Astrocyte of the hippocampus (primary cell): ENCODE measurements at regions not wholly inside any gene's neighbourhood (a gene's known extent, or its start where the extent isn't known, plus 50 kb on each side); places are given as distances from the start of the nearest gene placed in this dataset.
A peak's percentile ranks its signal among the peaks of the same experiment; 100 is the strongest.
"Not testable (repeated sequence)": the region's sequence is repeated elsewhere in the genome, so short reads cannot be mapped to it uniquely, and the experiment has no call there.

ENCODE experiments used
- DNase-seq: peaks from one replicate; pipeline ENCODE4 v3.0.0; 2011; ENCODE audit warnings: low read depth, low spot score

- no peak for DNase-seq
These were observed 50.3 kb upstream of the CABCOCO1 start for GRCh38 chr10:61612450-61612849.

DNA sequence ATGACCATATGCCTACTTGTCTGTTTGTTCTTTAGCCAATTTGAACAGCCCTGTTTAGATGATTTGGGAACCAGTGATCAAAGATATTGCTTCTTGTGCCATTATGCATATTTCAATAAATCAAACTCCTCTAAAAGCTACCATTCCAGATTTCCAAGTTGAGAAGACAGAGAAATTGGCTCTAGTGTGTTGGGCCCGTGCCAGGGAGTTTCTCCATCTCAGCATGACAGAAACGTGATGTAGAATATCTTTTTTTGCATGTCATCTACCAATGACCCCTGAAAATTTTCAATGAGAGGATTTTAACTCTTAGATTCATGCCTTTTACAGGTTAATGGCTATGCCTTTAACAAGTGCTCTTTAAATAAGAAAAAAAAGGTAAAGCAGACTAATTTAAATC is 50.7 kb upstream of the CABCOCO1 start:
- DNase-seq: no peak

DNA sequence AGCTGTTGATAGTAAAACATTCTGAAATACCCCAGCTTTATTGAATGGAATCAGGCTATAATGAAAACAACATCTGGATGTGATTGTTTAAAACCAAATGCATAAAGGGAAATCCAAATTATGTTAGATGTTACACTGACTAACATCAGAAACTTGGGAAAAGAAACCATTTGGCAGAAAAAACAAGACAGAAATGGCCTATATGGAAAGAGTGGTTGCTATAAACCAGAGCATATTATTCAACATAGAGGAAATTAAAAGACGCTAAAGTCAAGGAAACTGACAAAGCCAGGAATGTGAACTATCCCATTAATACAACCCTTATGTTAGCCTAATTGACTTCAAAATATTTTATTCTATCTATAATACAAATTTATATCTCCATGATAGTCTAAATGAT is 53.0 kb upstream of the CABCOCO1 start:
- no peak for DNase-seq

DNA sequence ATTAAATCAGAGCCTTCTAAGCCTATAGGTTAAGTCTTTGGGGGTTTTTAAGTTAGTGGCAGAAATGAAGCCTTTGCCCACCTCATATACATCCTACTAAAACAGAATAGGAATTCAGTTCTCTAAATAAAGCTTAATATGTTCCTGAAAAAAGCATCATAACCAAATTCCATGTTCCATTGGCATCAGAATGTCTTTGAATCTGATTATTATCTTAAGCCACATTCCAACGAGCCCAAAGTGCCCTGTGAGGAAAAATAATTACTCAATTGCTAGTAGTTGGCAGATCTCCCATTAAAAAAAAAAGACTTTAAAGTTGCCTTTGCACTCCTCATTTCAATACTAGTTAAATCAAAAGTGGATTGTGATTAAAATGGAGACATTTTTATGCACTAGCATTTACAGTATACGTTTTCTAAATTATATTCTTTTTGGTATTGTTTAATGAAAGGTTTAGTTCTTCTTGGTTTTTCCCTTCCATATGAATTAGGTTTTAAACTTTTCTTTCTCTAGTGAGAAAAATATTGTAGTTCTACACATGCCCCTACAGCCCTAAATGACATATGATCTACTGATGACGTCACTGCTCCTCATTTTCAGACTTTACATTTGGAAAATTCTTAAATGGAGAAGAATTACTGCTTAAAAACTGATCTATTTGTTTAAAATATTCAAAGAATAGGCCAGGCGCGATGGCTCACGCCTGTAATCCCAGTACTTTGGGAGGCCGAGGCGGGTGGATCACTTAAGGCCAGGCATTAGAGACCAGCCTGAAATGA is 54.3 kb upstream of the CABCOCO1 start:
- peak; percentile 56 for DNase-seq

DNA sequence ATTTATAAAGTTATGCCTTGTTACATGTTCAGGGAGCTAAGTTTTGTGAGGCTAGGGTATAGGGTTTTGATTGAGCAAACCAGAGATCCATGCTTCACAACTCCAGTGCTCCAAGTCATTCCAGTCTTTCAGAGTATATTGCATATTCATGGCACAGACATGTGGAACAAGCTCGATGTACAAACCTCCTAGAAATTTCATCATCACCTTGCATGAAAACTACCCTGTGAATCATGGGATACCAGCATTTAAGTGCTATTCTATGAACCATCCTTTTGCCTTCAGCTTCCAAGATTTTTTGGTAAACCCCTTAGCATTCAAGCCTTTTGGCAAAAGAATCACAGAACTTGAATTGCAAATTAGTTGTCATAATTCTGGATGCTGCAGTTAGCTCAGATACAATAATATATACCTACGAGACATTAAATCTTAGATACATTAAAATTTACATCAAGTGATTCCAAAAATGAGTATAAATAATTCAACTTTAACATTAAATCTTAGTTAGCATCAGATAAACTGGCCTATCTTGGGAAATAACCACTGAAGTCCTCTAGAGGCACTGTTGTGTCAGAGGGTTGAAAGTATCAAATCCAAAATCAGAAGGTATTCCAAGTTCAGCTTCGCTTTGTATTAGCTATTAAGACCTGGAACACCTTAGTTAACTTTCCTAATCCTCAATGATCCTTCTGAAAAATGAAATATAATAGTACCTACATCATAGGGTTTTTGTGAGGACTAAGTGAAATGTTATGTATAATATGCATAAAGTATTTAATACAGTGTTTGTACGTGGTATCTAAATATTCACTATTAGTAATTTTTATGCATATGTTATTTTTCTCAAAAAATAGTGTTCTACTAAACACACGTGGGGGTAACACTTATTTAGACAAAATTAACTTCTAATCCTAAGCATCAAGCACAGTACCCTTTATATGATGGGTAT is 55.5 kb upstream of the CABCOCO1 start:
- DNase-seq: no peak

DNA sequence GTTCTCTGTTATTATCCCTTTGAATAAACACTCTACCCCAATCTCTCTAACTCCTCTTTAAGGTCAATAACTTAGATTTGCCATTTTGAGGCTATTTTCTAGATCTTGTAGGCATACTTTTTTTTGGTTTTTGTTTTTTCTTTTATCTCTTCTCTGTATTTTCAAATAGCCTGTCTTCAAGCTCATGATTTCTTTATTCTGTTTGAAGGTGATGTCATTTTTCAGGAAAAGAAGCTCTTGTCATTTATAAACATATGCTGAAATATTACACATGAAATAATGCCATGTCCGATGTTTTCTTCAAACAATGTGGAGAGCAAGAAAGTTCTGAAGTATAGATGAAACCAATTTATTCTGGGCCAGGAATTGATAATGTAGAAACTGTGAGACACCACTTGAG is 57.5 kb upstream of the CABCOCO1 start:
- no peak for DNase-seq

DNA sequence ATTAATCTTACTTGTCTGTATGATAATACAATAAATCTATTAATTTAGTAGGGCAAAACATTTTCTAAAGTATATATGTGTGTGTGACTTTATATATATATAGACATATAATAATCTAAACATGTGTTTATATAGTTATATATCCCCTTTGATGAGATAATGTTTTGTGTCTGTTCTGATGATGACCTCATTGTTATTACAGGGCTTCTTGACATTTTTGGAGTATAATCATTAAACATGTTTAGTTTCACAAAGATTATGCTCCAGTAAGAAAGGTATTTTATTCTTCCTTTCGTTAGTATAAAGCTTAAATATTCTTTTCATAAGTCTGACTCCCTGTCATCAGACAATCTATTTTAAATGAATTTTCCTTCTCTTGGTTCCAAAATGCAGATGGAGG is 62.3 kb upstream of the CABCOCO1 start:
- DNase-seq: no peak

DNA sequence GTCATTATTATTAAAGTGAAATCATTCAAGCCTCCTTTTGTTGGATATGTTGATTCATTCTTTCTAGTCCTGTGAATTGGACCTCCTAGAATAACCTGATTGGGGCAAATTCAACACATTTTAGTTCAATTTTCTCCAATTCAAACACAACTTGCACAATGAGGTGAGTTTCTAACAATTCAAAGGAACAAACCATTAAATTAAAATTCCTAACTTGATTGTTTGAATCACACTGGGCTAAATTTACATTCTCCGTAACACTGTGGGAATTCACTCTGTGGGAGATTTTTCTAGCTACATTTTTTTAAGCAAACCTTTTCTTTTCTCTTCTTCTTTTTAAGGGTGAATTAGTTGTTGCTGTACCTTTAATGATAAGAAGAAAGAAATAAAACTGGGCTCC is 68.3 kb upstream of the CABCOCO1 start:
- DNase-seq: no peak

GRCh38 chr10:61592581-61592980 is 70.1 kb upstream of the CABCOCO1 start:
- no peak for DNase-seq

DNA sequence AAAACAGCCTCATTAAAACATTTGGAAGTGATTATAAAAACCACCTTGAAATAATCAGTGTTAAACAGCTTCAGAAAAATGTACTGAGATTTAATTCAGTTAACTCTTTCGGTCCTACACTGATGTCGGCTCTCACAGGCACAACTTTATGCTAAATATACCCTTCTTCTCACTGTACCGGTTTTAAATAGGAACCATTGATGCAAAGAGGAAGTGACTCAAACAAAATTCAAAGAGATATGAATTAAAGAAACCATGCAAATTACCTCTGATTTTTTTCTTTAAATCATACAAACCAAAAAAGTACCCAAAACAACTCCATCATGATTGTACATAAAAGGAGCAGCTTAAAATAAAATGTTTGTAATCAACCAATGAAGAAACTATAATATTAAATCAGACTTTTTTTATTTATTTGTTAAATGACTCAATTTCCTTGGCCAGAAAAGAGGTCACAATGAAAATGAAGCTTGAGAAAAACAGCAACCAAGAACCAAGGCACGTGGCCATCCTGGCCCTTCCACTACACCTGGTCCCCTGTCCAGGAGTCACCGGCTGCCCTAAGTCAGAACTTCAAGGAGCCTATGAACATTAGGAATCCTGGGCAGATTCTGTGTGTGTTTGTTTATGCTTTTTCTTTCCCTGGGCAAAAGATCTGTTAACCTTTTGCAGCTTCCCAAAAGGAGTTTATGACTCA is 73.0 kb upstream of the CABCOCO1 start:
- DNase-seq: no peak

GRCh38 chr10:61588770-61589211 is 73.9 kb upstream of the CABCOCO1 start:
- peak; percentile 20 for DNase-seq

DNA sequence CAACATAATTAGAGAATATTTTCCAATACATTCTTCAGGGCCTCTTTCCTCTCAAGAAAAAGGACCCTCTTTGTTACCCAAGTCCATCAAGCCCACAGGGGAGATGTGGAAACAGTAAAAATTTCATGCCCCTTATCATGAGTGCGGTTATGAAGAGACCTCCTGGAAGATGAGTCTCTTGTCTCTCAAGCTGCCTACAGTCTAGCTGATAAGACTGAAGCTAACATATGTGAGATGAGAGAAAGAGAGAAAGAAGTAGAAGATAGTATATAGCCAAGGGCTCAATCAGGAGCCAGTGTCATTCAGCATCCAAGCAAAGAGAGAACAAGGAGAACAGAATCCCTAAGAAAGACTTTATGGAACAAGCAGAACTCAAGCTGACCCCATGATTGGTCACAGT is 75.9 kb upstream of the CABCOCO1 start:
- no peak for DNase-seq

DNA sequence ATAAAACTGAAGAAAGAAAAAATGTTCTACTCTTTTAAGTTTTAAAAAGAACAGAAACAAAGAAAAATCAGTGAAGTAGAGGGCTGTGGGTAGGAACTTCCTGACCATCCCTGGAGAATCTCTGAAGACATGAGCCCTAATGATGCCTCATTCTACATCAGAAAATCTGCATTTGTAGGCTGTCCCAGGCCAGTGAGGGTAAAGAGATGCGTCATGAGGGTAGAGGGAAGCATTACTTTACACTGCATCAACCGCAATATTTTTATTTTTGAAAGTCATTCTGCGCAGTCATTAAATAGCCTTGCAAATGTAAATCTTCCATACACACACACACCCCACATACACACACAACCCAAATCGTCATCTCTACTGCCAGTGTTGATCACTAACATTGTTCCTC is 82.1 kb upstream of the CABCOCO1 start:
- no peak for DNase-seq

- not testable (repeated sequence) for DNase-seq
These were observed 92.5 kb upstream of the CABCOCO1 start for GRCh38 chr10:61570204-61570603.

- DNase-seq: no peak
These were observed 95.0 kb upstream of the CABCOCO1 start for GRCh38 chr10:61567729-61568128.

DNA sequence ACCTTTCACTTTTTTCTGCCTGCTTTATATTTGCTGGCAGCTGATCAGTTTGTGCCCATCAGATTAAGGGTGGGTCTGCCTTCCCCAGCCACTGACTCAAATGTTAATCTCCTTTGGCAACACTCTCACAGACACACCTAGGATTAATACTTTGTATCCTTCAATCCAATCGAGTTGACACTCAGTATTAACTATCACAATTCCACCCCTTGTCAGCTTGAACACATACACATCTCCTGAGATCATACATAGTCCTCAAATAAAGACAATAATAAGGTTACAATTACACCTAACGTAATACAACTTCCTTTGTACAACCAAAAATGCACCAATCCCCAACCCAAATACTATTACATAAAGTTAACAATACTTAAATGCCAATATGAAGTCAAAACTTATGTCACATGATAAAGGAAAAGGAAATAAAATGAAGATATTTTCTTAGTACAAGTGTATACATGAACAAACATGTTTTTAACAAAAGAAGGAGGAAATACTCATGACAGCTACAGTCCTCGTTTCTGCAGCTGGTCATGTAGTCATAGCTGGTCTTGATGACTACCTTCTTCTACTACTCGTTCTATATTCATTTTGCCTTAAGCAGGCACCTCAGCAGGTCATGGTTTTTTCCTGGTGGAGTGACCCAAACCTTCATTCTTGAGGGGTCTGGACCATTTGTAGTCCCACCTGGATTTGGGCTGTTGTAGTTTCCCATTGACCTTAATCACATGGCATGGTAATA is 96.7 kb upstream of the CABCOCO1 start:
- no peak for DNase-seq

- DNase-seq: no peak
These were observed 98.3 kb upstream of the CABCOCO1 start for GRCh38 chr10:61564444-61564843.

GRCh38 chr10:61559615-61560014 is 103.1 kb upstream of the CABCOCO1 start:
- no peak for DNase-seq

- no peak for DNase-seq
These were observed 104.5 kb upstream of the CABCOCO1 start for GRCh38 chr10:61558188-61558587.

GRCh38 chr10:61554925-61555324 is 101.7 kb upstream of the TMEM26 start:
- DNase-seq: no peak

DNA sequence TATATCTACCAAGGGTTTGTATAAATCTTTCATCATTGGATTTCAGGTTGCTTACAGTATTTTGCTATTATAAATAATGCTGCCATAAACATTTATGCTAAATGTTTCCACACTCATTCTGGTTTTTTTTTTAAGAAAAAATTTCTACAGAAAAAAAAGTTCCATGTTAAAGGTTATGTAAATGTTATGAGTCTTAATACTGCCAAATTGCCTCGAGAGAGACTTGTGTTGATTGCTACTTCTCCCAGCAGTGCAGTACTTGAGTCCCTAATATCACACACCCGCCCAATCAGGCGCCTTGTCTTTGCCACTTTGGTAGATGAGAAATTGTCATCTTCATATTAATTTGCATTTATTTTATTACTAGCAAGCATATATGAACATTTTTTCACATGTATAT is 96.7 kb upstream of the TMEM26 start:
- no peak for DNase-seq
